Endothelial cell of umbilical vein (primary cell): ENCODE measurements at regions not wholly inside any gene's neighbourhood (a gene's known extent, or its start where the extent isn't known, plus 50 kb on each side); places are given as distances from the start of the nearest gene placed in this dataset.

Experiments used
- BruUV-seq: library from RNA; stranded (reverse); fragments of 400-500 nt; replicated peaks from 2 replicates; lab custom pipeline; 2021; lab: Mats Ljungman, UMichigan
- CTCF ChIA-PET: fragments of 300-600, 350-600 bp; sonication (Branson Sonifier 250); formaldehyde crosslinking; loops from one replicate; lab custom pipeline; 2021; ENCODE audit warnings: antibody characterized with exemption, inconsistent platforms; lab: Charles Lee
- POLR2A ChIA-PET: fragments of 300-600, 350-600 bp; sonication (Branson Sonifier 250); formaldehyde crosslinking; loops from one replicate; lab custom pipeline; 2021; ENCODE audit warnings: antibody characterized with exemption, inconsistent platforms; lab: Charles Lee
- DNase-seq: peaks from one replicate; pipeline ENCODE4 v3.0.0-alpha.2; 2011; ENCODE audit warnings: low read depth, low spot score
- FAIRE-seq: peaks from 2 replicates; lab custom pipeline; 2011; peaks lifted over from hg19 to GRCh38; lab: Jason Lieb, UNC
- H2AFZ ChIP-seq: 2 replicates; pipeline ENCODE4 v1.6.0; 2012; ENCODE audit warnings: low read depth, low read length, control low read depth, inconsistent platforms
- H3K27ac ChIP-seq: 2 replicates; pipeline ENCODE4 v1.5.1; 2011; ENCODE audit warnings: low read depth, mild to moderate bottlenecking, control low read depth, low read length, moderate library complexity; ENCODE audit not compliant: insufficient read depth
- H3K27me3 ChIP-seq, 2 experiments: 2 replicates each; pipeline versions ENCODE4 v1.6.0 to v1.6.1; 2011; ENCODE audit warnings: low read length in 2 of 2, mixed read lengths in 1 of 2; ENCODE audit not compliant: control insufficient read depth in 2 of 2, insufficient read depth in 2 of 2
- H3K36me3 ChIP-seq, 2 experiments: 2 replicates in 1 of 2; 3 replicates in 1 of 2; pipeline ENCODE4 v1.5.1; 2011; ENCODE audit warnings: low read length in 2 of 2, mild to moderate bottlenecking in 1 of 2, moderate library complexity in 1 of 2; ENCODE audit not compliant: control insufficient read depth in 2 of 2, insufficient read depth in 2 of 2; ENCODE audit errors: extremely low read depth in 1 of 2
- H3K4me1 ChIP-seq: 3 replicates; pipeline ENCODE4 v1.5.1; 2011; ENCODE audit warnings: mild to moderate bottlenecking, low read length; ENCODE audit not compliant: control insufficient read depth, insufficient read depth; ENCODE audit errors: extremely low read depth
- H3K4me2 ChIP-seq: 2 replicates; pipeline ENCODE4 v1.6.1; 2011; ENCODE audit warnings: low read length, control low read depth, mixed read lengths; ENCODE audit not compliant: insufficient read depth
- H3K4me3 ChIP-seq, 3 experiments: fragments of 200-600 bp in 1 of 3; sonication (generic), shearing (Covaris generic) in 1 of 3; replicated peaks in 1 of 3; 2 replicates each; pipeline ENCODE4 v1.5.1; 2011 to 2016; ENCODE audit warnings: control low read depth in 3 of 3, low read length in 3 of 3, mild to moderate bottlenecking in 2 of 3, inconsistent platforms in 1 of 3, low read depth in 1 of 3, moderate library complexity in 1 of 3; ENCODE audit not compliant: insufficient read depth in 1 of 3
- H3K79me2 ChIP-seq: 2 replicates; pipeline ENCODE4 v1.6.0; 2012; ENCODE audit warnings: low read length, inconsistent platforms; ENCODE audit not compliant: control insufficient read depth, insufficient read depth
- H3K9ac ChIP-seq: replicated peaks from 2 replicates; pipeline ENCODE3; 2011; ENCODE audit warnings: low read length, control low read depth; ENCODE audit not compliant: insufficient read depth; ENCODE audit errors: extremely low read depth
- H3K9me1 ChIP-seq: replicated peaks from 3 replicates; pipeline ENCODE4 v1.6.0; 2011; ENCODE audit warnings: mild to moderate bottlenecking, low read length; ENCODE audit not compliant: control insufficient read depth, insufficient read depth; ENCODE audit errors: extremely low read depth
- H3K9me3 ChIP-seq: replicated peaks from 2 replicates; pipeline ENCODE4 v1.5.1; 2012; ENCODE audit warnings: low read length, inconsistent platforms; ENCODE audit not compliant: control insufficient read depth, insufficient read depth
- H4K20me1 ChIP-seq: replicated peaks from 2 replicates; pipeline ENCODE3; 2011; ENCODE audit warnings: mild to moderate bottlenecking, low read length; ENCODE audit not compliant: control insufficient read depth, insufficient read depth; ENCODE audit errors: extremely low read depth
- EZH2 ChIP-seq: IDR thresholded peaks from 2 replicates; pipeline ENCODE4 v1.6.1; 2012; ENCODE audit warnings: borderline replicate concordance, low read depth, mild to moderate bottlenecking, moderate library complexity, low read length, inconsistent platforms; ENCODE audit not compliant: severe bottlenecking
- FOS ChIP-seq: IDR thresholded peaks from 2 replicates; pipeline ENCODE4 v1.6.1; 2011; ENCODE audit warnings: mild to moderate bottlenecking, low read length, moderate library complexity, borderline replicate concordance; ENCODE audit not compliant: insufficient read depth
- GATA2 ChIP-seq: IDR thresholded peaks from 2 replicates; pipeline ENCODE4 v1.7.0; 2011; ENCODE audit warnings: low read depth, mild to moderate bottlenecking, moderate library complexity, mixed read lengths, low read length; ENCODE audit not compliant: insufficient read length, insufficient read depth
- JUN ChIP-seq: IDR thresholded peaks from 2 replicates; pipeline ENCODE4 v1.6.1; 2011; ENCODE audit warnings: borderline replicate concordance, low read depth; ENCODE audit not compliant: insufficient read length, insufficient read depth
- MYC ChIP-seq: IDR thresholded peaks from one replicate; pipeline ENCODE4 v1.6.1; 2011; ENCODE audit warnings: mild to moderate bottlenecking, low read depth, low read length
- POLR2A ChIP-seq: IDR thresholded peaks from 2 replicates; pipeline ENCODE4 v1.6.1; 2012; ENCODE audit warnings: low read depth, mild to moderate bottlenecking, control low read depth, low read length
- POLR2AphosphoS5 ChIP-seq: IDR thresholded peaks from 2 replicates; pipeline ENCODE4 v1.6.1; 2012; ENCODE audit warnings: low read depth, mild to moderate bottlenecking, control low read depth, low read length, moderate library complexity; ENCODE audit not compliant: insufficient read depth
- dilution Hi-C: fragments of 300-500 bp; cut with MboI; formaldehyde crosslinking; loops from one replicate; pipeline ENCODE4 v1.15.0; 2019; ENCODE audit warnings: low sequenced_read_pairs; ENCODE audit not compliant: extremely low pct_ligation_motif_present
- intact Hi-C: fragments of 100-400 bp; cut with micrococcal nuclease; formaldehyde crosslinking; loops from one replicate; pipeline ENCODE4 v1.10.0; 2022
- TF ChIP-seq, protein P1 (sequence below): IDR thresholded peaks from 2 replicates; pipeline ENCODE4 v1.6.1; 2011; ENCODE audit not compliant: insufficient read depth, insufficient read length
- TF ChIP-seq, protein P2 (sequence below), 2 donors: IDR thresholded peaks; 1 replicate in 1 of 2; 2 replicates in 1 of 2; pipeline ENCODE4 v1.5.1; 2011; ENCODE audit warnings: low read length in 2 of 2, mild to moderate bottlenecking in 2 of 2, moderate library complexity in 2 of 2, control low read depth in 1 of 2, inconsistent platforms in 1 of 2, low read depth in 1 of 2; ENCODE audit not compliant: insufficient read depth in 1 of 2; ENCODE audit errors: extremely low read depth in 1 of 2

DNA sequence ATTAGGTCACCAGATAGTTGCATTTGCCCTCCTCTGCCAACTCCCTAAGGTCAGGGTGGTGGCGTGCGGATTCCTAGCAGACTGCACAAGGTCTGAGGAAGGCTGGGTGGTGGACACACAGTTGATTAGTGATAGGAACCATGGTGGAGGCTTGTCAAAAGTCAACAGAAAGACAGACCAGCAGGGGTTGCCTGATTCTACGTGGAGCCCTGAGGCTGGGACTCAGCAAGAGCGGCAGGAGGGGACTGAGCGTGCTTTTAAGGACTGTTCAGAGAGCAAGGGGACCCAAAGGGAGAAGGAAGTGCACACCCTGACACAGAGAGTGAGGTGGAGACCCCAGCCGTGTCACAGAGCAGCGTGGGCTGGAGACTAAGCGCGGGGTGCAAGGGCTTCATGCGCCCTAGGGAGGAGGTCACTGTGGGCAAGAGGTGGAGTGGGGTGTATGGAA is 513.2 kb downstream of the RNF144A start:
- Histone ChIP-seq H3K27ac (no peak overlapping the region), H3K9me1 (no peaks in the 10 kb centered on the region), H3K9ac (no peak overlapping the region), H4K20me1 (no peaks in the 10 kb centered on the region), H3K27me3 (no peaks in the 10 kb centered on the region), H3K36me3 (no peaks in the 10 kb centered on the region), H3K4me1 (no peaks in the 10 kb centered on the region), H3K9me3 (no peaks in the 10 kb centered on the region), H2AFZ (no peak overlapping the region), H3K4me3 (no peak overlapping the region), H3K4me2 (no peak overlapping the region), H3K79me2 (no peaks in the 10 kb centered on the region)
- TF ChIP-seq, protein P1, sequence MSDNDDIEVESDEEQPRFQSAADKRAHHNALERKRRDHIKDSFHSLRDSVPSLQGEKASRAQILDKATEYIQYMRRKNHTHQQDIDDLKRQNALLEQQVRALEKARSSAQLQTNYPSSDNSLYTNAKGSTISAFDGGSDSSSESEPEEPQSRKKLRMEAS, result no peak
- TF ChIP-seq MYC, result no peak
- no peak for TF ChIP-seq POLR2AphosphoS5
- TF ChIP-seq, protein P2, sequence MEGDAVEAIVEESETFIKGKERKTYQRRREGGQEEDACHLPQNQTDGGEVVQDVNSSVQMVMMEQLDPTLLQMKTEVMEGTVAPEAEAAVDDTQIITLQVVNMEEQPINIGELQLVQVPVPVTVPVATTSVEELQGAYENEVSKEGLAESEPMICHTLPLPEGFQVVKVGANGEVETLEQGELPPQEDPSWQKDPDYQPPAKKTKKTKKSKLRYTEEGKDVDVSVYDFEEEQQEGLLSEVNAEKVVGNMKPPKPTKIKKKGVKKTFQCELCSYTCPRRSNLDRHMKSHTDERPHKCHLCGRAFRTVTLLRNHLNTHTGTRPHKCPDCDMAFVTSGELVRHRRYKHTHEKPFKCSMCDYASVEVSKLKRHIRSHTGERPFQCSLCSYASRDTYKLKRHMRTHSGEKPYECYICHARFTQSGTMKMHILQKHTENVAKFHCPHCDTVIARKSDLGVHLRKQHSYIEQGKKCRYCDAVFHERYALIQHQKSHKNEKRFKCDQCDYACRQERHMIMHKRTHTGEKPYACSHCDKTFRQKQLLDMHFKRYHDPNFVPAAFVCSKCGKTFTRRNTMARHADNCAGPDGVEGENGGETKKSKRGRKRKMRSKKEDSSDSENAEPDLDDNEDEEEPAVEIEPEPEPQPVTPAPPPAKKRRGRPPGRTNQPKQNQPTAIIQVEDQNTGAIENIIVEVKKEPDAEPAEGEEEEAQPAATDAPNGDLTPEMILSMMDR (IDR thresholded peaks at IDR 0.05; ENCODE audit: extremely low read depth in 1 of 2, insufficient read depth in 1 of 2, low read depth in 1 of 2, low read length in 2 of 2), result no peak
- no TSS peak for BruUV-seq
- DNase-seq, result no peak
- ChIA-PET CTCF (no interaction called here), POLR2A (no interaction called here)
- dilution Hi-C loops, result no loop called here
- intact Hi-C loops, result no loop called here
- no peak for FAIRE-seq

DNA sequence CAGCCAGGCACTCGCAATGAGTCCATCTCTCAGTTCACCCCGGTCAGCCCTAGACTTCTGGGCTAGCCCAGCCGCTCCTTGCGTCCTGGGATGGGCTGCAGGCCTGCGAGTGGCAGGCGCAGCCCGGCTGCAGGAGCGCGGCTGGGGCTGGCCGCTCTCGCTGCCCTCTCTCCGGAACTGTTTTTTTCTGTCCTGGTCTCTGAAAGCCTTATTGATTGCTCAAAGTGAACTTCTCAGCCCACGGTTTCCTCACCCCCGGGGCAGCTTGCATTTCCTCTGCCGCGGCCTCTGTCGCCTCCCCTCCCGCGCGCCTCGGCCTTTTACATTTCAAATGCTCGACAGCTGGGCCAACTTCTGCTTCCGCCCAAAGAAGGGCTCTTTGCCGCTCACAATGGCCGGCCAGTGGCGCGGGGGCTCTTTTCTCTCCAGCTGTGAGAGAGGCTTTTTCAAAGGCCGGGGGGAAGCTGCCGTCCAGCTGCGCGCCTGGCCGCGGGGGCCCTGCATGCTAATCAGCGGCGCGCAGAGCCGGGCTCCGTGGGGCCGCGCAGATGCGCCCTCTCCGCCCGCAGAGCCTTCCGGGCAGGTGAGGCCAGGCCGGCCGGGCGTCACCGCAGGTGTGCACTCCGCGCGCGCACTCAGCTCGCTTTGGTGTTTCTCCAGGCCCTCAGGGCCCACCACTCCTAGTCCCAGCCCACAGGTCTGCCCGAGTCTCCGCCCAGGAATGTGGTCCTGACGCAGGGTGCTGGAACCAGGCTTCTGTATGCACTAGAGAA is 513.8 kb downstream of the RNF144A start:
- no peaks in the 10 kb centered on the region for H3K36me3 ChIP-seq
- H3K4me3 ChIP-seq, result no peak overlapping the region
- H3K27ac ChIP-seq, result no peak overlapping the region
- CTCF ChIA-PET, result no interaction called here
- POLR2A ChIA-PET, result no interaction called here
- no peaks in the 10 kb centered on the region for H3K9me1 ChIP-seq
- BruUV-seq, result no TSS peak
- no peak for TF ChIP-seq JUN
- no peak for TF ChIP-seq GATA2
- no peak for TF ChIP-seq EZH2
- TF ChIP-seq POLR2AphosphoS5, result no peak
- no peak for TF ChIP-seq POLR2A
- TF ChIP-seq, protein P1, result no peak
- TF ChIP-seq, protein P2 (IDR thresholded peaks at IDR 0.05; ENCODE audit: extremely low read depth in 1 of 2, insufficient read depth in 1 of 2, low read depth in 1 of 2, low read length in 2 of 2), result no peak
- TF ChIP-seq MYC, result no peak
- no peak for TF ChIP-seq FOS
- dilution Hi-C loops, result no loop called here
- H3K27me3 ChIP-seq, result no peaks in the 10 kb centered on the region
- H3K9me3 ChIP-seq, result no peaks in the 10 kb centered on the region
- no peak overlapping the region for H3K4me2 ChIP-seq
- no peak overlapping the region for H3K9ac ChIP-seq
- H3K4me1 ChIP-seq, result no peaks in the 10 kb centered on the region
- intact Hi-C loops, result no loop called here
- no peaks in the 10 kb centered on the region for H4K20me1 ChIP-seq
- DNase-seq (no peak), FAIRE-seq (no peak)
- no peak overlapping the region for H2AFZ ChIP-seq
- no peaks in the 10 kb centered on the region for H3K79me2 ChIP-seq
